ENCODE measurements at regions not wholly inside any gene's neighbourhood (a gene's known extent, or its start where the extent isn't known, plus 50 kb on each side); places are given as distances from the start of the nearest gene placed in this dataset.

DNA sequence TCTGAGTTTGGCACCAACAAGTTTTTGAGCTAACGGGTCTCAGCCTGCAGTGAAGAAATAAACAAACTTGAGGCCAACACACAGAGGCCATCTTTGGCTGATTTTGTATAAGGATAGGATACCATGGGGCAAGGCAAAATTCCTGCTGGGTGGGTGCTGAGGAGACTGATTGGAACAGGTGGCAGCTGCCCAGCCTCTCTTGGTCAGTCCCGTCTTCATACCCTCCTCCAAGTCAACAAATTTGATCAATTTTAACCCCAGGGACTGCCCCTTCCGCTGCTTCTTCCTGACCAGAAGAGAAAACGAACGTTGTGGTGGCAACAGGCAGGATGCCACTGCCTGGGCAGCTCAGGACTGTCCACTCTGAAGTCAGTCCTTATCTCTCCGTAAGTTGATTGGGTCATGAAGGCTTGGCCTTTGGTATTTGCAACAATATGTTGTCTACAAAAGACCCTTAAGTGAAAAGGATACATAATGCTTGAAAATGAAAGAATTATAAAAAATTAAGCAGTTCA lies 139.3 kb downstream of the SPP2 start:
- WGBS (ENCODE audit: insufficient coverage): 64% methylated on average over 5 of the region's 6 CpGs
- ChIA-PET POLR2A (no interaction called here), CTCF (no interaction called here)
- no peak overlapping the region for H3K4me3 ChIP-seq (ENCODE audit: control insufficient read depth in 1 of 7, extremely low read depth in 1 of 7, insufficient read depth in 4 of 7, low read depth in 2 of 7, low read length in 6 of 7)
- no peaks in the 10 kb centered on the region for H3K9me3 ChIP-seq (ENCODE audit: control extremely low read depth in 1 of 5, control insufficient read depth in 4 of 5, insufficient read depth in 2 of 5, low read depth in 1 of 5, low read length in 4 of 5)
- no peak for DNase-seq
- peaks cover 0 to 20% (median 5%) of the 10 kb centered on the region in 5 experiments for H3K27me3 ChIP-seq (replicated peaks in 2 of 5; ENCODE audit: control insufficient read depth in 4 of 5, insufficient read depth in 5 of 5, low read length in 4 of 5)
- H3K27ac ChIP-seq (ENCODE audit: insufficient read depth in 1 of 2, low read depth in 1 of 2, low read length in 2 of 2, poor library complexity in 1 of 2, severe bottlenecking in 2 of 2): no peak overlapping the region
- H3K4me1 ChIP-seq (ENCODE audit: control extremely low read depth in 1 of 4, control insufficient read depth in 4 of 4, insufficient read depth in 4 of 4, low read length in 3 of 4): no peaks in the 10 kb centered on the region
- no peaks in the 10 kb centered on the region for H3K36me3 ChIP-seq (ENCODE audit: control insufficient read depth in 4 of 4, insufficient read depth in 4 of 4, low read length in 3 of 4)

DNA sequence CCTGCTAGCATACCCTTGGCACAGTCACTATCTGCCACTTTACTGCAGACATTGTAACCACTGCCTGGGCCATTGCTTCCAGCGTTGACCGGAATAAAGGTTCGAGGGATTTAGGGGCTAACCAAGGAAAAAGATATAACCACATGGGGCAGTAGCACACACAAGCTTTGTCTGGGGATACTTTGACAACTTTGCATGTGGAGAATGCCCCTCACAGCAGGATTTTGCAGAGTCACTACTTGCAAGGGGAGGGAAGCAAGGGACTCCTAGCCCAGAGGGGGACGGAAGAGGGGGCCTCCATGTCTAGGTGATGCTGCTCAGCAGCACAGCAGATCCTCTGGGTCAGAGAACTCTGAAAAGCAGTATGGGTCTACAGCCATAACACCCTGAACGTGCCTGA lies 138.7 kb downstream of the SPP2 start:
- Histone ChIP-seq H3K27me3 (replicated peaks in 2 of 5; ENCODE audit: control insufficient read depth in 4 of 5, insufficient read depth in 5 of 5, low read length in 4 of 5) (peaks cover under 1 to 23% (median 5%) of the 10 kb centered on the region in 5 experiments), H3K4me3 (ENCODE audit: control insufficient read depth in 1 of 7, extremely low read depth in 1 of 7, insufficient read depth in 4 of 7, low read depth in 2 of 7, low read length in 6 of 7) (no peak overlapping the region), H3K27ac (ENCODE audit: insufficient read depth in 1 of 2, low read depth in 1 of 2, low read length in 2 of 2, poor library complexity in 1 of 2, severe bottlenecking in 2 of 2) (no peak overlapping the region), H3K9me3 (ENCODE audit: control extremely low read depth in 1 of 5, control insufficient read depth in 4 of 5, insufficient read depth in 2 of 5, low read depth in 1 of 5, low read length in 4 of 5) (no peaks in the 10 kb centered on the region), H3K4me1 (ENCODE audit: control extremely low read depth in 1 of 4, control insufficient read depth in 4 of 4, insufficient read depth in 4 of 4, low read length in 3 of 4) (no peaks in the 10 kb centered on the region), H3K36me3 (ENCODE audit: control insufficient read depth in 4 of 4, insufficient read depth in 4 of 4, low read length in 3 of 4) (no peaks in the 10 kb centered on the region)
- peak in 1 of 3 donors; percentile 1 for DNase-seq
- WGBS (ENCODE audit: insufficient coverage): 87% methylated on average over 5 of the region's 5 CpGs
- CTCF ChIA-PET: no interaction called here
- POLR2A ChIA-PET: no interaction called here

DNA sequence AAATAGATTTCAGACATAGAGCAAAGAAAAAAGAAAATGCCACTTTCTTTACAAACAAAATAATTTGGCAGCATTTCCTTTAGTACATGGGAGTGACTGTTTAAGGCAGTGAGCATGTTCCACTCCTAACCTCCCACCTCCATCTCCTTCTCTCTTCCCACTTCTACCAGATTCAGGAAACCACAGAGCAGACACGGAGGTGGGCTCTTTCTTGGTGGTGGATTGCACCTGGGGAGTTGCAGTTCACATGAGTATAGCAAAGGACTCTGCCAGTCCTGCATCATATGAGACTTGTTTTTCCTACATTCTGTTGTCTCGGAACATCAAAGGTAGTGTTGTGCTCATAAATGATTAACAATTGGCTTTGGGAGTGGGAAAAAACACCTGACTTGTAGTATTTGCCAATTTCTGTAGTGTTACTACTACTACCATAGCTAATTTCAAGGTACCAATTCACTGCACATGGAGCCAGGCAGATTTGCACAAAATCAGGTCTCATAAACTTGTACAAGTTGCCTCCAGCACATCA lies 137.2 kb downstream of the SPP2 start:
- Histone ChIP-seq H3K4me1 (ENCODE audit: control extremely low read depth in 1 of 4, control insufficient read depth in 4 of 4, insufficient read depth in 4 of 4, low read length in 3 of 4) (no peaks in the 10 kb centered on the region), H3K27ac (ENCODE audit: insufficient read depth in 1 of 2, low read depth in 1 of 2, low read length in 2 of 2, poor library complexity in 1 of 2, severe bottlenecking in 2 of 2) (no peak overlapping the region), H3K4me3 (ENCODE audit: control insufficient read depth in 1 of 7, extremely low read depth in 1 of 7, insufficient read depth in 4 of 7, low read depth in 2 of 7, low read length in 6 of 7) (no peak overlapping the region), H3K36me3 (ENCODE audit: control insufficient read depth in 4 of 4, insufficient read depth in 4 of 4, low read length in 3 of 4) (no peaks in the 10 kb centered on the region), H3K9me3 (ENCODE audit: control extremely low read depth in 1 of 5, control insufficient read depth in 4 of 5, insufficient read depth in 2 of 5, low read depth in 1 of 5, low read length in 4 of 5) (no peaks in the 10 kb centered on the region), H3K27me3 (replicated peaks in 2 of 5; ENCODE audit: control insufficient read depth in 4 of 5, insufficient read depth in 5 of 5, low read length in 4 of 5) (peaks cover 0 to 31% (median 9%) of the 10 kb centered on the region in 5 experiments)
- CTCF ChIA-PET: no interaction called here
- WGBS (ENCODE audit: insufficient coverage): no CpG with 5 or more reads among the region's 2 CpGs
- DNase-seq: no peak
- POLR2A ChIA-PET: interaction anchor here (0.5 kb wide), 1 partner anchor 235 kb away, joined by 3 read pairs; no protein-coding TSS in a partner anchor

DNA sequence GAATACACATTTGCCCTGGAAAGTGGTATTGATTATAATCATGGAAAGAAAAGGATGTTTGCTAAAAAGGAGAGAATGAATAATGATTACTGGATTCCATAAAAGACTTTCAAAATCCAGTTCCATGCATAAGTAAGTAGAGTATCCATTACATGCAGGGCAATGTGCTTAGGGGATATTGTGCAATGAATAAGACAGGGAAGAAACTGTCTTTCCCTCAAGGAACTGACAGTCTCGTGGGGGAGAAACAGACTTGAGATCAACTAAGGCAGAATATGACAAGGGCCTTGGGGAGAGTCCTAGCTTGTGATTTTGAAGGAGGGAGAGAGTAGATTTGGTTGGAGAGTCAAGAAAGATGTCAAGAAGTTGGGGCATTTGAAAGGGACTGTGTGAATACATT lies 130.6 kb downstream of the SPP2 start:
- Histone ChIP-seq H3K4me3 (ENCODE audit: control insufficient read depth in 1 of 7, extremely low read depth in 1 of 7, insufficient read depth in 4 of 7, low read depth in 2 of 7, low read length in 6 of 7) (no peak overlapping the region), H3K27me3 (replicated peaks in 2 of 5; ENCODE audit: control insufficient read depth in 4 of 5, insufficient read depth in 5 of 5, low read length in 4 of 5) (peaks cover 9 to 46% (median 11%) of the 10 kb centered on the region in 5 experiments), H3K36me3 (ENCODE audit: control insufficient read depth in 4 of 4, insufficient read depth in 4 of 4, low read length in 3 of 4) (no peaks in the 10 kb centered on the region), H3K4me1 (ENCODE audit: control extremely low read depth in 1 of 4, control insufficient read depth in 4 of 4, insufficient read depth in 4 of 4, low read length in 3 of 4) (no peaks in the 10 kb centered on the region), H3K27ac (ENCODE audit: insufficient read depth in 1 of 2, low read depth in 1 of 2, low read length in 2 of 2, poor library complexity in 1 of 2, severe bottlenecking in 2 of 2) (no peak overlapping the region), H3K9me3 (ENCODE audit: control extremely low read depth in 1 of 5, control insufficient read depth in 4 of 5, insufficient read depth in 2 of 5, low read depth in 1 of 5, low read length in 4 of 5) (no peaks in the 10 kb centered on the region)
- POLR2A ChIA-PET: no interaction called here
- CTCF ChIA-PET: no interaction called here
- 55% methylated on average over 1 of the region's 1 CpG for WGBS (ENCODE audit: insufficient coverage)
- no peak for DNase-seq

DNA sequence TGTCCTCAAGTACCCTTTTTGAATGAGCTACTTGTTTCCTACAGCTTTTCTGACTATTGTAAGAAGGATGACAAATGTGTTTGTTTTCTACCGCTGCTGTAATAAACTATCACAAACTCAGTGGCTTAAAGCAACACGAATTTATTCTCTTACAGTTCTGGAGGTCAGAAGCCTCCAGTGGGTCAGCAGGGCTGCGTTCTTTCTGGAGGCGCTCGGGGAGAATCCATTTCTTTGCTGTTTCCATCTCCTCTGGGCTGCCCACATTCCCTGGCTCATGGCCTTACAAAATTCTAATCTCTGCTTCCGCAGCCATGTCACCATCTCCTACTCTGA lies 128.5 kb downstream of the SPP2 start:
- 92% methylated on average over 6 of the region's 6 CpGs for WGBS (ENCODE audit: insufficient coverage)
- no peak for DNase-seq
- ChIA-PET POLR2A (no interaction called here), CTCF (no interaction called here)
- H3K27ac ChIP-seq (ENCODE audit: insufficient read depth in 1 of 2, low read depth in 1 of 2, low read length in 2 of 2, poor library complexity in 1 of 2, severe bottlenecking in 2 of 2): no peak overlapping the region
- peaks cover 6 to 46% (median 10%) of the 10 kb centered on the region in 5 experiments for H3K27me3 ChIP-seq (replicated peaks in 2 of 5; ENCODE audit: control insufficient read depth in 4 of 5, insufficient read depth in 5 of 5, low read length in 4 of 5)
- no peaks in the 10 kb centered on the region for H3K9me3 ChIP-seq (ENCODE audit: control extremely low read depth in 1 of 5, control insufficient read depth in 4 of 5, insufficient read depth in 2 of 5, low read depth in 1 of 5, low read length in 4 of 5)
- H3K4me3 ChIP-seq (ENCODE audit: control insufficient read depth in 1 of 7, extremely low read depth in 1 of 7, insufficient read depth in 4 of 7, low read depth in 2 of 7, low read length in 6 of 7): no peak overlapping the region
- no peaks in the 10 kb centered on the region for H3K36me3 ChIP-seq (ENCODE audit: control insufficient read depth in 4 of 4, insufficient read depth in 4 of 4, low read length in 3 of 4)
- no peaks in the 10 kb centered on the region for H3K4me1 ChIP-seq (ENCODE audit: control extremely low read depth in 1 of 4, control insufficient read depth in 4 of 4, insufficient read depth in 4 of 4, low read length in 3 of 4)

DNA sequence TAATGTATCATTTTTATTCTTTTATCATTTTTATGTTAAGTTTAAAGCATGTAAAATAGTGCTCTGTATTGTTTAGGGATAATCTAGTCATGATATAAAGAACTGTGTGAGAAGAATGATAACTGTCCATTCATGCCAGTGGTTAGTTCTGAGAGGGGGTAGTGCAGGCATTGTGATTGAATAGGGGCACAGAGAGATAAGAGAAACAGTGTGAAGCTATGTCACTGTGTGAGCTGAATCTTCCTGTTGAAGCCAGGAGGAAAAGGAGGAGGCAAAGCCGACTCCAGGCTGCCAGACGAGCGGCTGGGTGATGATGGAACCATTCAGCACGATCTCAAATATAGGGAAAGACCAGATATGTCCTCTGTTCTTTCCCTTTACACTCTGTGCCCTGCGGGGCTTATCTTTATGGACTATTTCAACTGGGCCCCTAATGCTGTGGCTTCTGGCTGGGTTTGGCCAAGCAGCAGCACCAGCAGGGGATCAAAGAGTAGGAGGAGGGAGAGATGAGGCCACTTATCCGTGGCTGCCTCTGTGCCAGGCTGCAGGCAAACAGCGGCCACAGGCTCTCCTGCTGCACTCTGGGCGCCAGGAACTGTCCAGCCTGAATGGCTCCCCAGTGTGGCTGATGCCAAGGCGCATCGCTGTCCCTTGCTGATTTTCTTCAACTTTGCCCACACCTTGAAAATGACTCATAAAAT lies 128.0 kb downstream of the SPP2 start:
- H3K27ac ChIP-seq (ENCODE audit: insufficient read depth in 1 of 2, low read depth in 1 of 2, low read length in 2 of 2, poor library complexity in 1 of 2, severe bottlenecking in 2 of 2): no peak overlapping the region
- H3K36me3 ChIP-seq (ENCODE audit: control insufficient read depth in 4 of 4, insufficient read depth in 4 of 4, low read length in 3 of 4): no peaks in the 10 kb centered on the region
- H3K27me3 ChIP-seq (replicated peaks in 2 of 5; ENCODE audit: control insufficient read depth in 4 of 5, insufficient read depth in 5 of 5, low read length in 4 of 5): peaks cover 6 to 45% (median 9%) of the 10 kb centered on the region in 5 experiments
- WGBS (ENCODE audit: insufficient coverage): 79% methylated on average over 10 of the region's 10 CpGs
- no peak for DNase-seq
- H3K4me3 ChIP-seq (ENCODE audit: control insufficient read depth in 1 of 7, extremely low read depth in 1 of 7, insufficient read depth in 4 of 7, low read depth in 2 of 7, low read length in 6 of 7): no peak overlapping the region
- ChIA-PET CTCF (interaction anchor here (0.7 kb wide), 1 partner anchor 591 kb away, joined by 3 read pairs; no protein-coding TSS in a partner anchor), POLR2A (no interaction called here)
- no peaks in the 10 kb centered on the region for H3K4me1 ChIP-seq (ENCODE audit: control extremely low read depth in 1 of 4, control insufficient read depth in 4 of 4, insufficient read depth in 4 of 4, low read length in 3 of 4)
- no peaks in the 10 kb centered on the region for H3K9me3 ChIP-seq (ENCODE audit: control extremely low read depth in 1 of 5, control insufficient read depth in 4 of 5, insufficient read depth in 2 of 5, low read depth in 1 of 5, low read length in 4 of 5)

DNA sequence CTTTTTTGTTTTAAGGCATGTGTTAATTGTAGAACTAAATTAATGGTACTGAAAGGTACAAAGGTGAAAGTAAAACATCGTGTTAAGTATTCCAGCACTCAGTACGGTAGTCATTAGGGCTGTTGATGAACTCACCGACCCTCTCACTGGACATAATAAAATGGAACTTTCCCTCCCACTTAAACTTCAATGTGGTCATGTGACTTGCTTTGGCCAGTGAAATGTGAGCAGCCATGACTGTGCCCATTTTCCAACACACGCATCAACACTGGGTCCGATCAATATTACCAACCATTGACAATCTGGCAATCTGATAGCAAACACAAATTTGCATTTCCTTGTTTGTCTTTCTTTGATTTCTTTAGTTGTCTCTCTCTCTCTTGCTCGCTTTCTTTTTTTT lies 125.1 kb downstream of the SPP2 start:
- ChIA-PET CTCF (no interaction called here), POLR2A (no interaction called here)
- Histone ChIP-seq H3K36me3 (ENCODE audit: control insufficient read depth in 4 of 4, insufficient read depth in 4 of 4, low read length in 3 of 4) (no peaks in the 10 kb centered on the region), H3K9me3 (ENCODE audit: control extremely low read depth in 1 of 5, control insufficient read depth in 4 of 5, insufficient read depth in 2 of 5, low read depth in 1 of 5, low read length in 4 of 5) (no peaks in the 10 kb centered on the region), H3K27ac (ENCODE audit: insufficient read depth in 1 of 2, low read depth in 1 of 2, low read length in 2 of 2, poor library complexity in 1 of 2, severe bottlenecking in 2 of 2) (no peak overlapping the region), H3K27me3 (replicated peaks in 2 of 5; ENCODE audit: control insufficient read depth in 4 of 5, insufficient read depth in 5 of 5, low read length in 4 of 5) (peaks cover 2 to 34% (median 6%) of the 10 kb centered on the region in 5 experiments), H3K4me1 (ENCODE audit: control extremely low read depth in 1 of 4, control insufficient read depth in 4 of 4, insufficient read depth in 4 of 4, low read length in 3 of 4) (no peaks in the 10 kb centered on the region), H3K4me3 (ENCODE audit: control insufficient read depth in 1 of 7, extremely low read depth in 1 of 7, insufficient read depth in 4 of 7, low read depth in 2 of 7, low read length in 6 of 7) (no peak overlapping the region)
- DNase-seq: no peak
- WGBS (ENCODE audit: insufficient coverage): 96% methylated on average over 6 of the region's 6 CpGs
